ENCODE measurements at regions not wholly inside any gene's neighbourhood (a gene's known extent, or its start where the extent isn't known, plus 50 kb on each side); places are given as distances from the start of the nearest gene placed in this dataset.

GRCh38 chr10:124232686-124233545 is 139.5 kb upstream of the CHST15 start:
- H3K4me3 ChIP-seq = no peak overlapping the region
- intact Hi-C loops (cut with DNase I, micrococcal nuclease) = no loop called here
- DNase-seq (no peak), ATAC-seq (no peak)
- no peaks in the 10 kb centered on the region for H3K36me3 ChIP-seq (ENCODE audit: low read depth)
- H3K4me1 ChIP-seq (ENCODE audit: low read depth) = no peaks in the 10 kb centered on the region
- TF ChIP-seq, protein P1, sequence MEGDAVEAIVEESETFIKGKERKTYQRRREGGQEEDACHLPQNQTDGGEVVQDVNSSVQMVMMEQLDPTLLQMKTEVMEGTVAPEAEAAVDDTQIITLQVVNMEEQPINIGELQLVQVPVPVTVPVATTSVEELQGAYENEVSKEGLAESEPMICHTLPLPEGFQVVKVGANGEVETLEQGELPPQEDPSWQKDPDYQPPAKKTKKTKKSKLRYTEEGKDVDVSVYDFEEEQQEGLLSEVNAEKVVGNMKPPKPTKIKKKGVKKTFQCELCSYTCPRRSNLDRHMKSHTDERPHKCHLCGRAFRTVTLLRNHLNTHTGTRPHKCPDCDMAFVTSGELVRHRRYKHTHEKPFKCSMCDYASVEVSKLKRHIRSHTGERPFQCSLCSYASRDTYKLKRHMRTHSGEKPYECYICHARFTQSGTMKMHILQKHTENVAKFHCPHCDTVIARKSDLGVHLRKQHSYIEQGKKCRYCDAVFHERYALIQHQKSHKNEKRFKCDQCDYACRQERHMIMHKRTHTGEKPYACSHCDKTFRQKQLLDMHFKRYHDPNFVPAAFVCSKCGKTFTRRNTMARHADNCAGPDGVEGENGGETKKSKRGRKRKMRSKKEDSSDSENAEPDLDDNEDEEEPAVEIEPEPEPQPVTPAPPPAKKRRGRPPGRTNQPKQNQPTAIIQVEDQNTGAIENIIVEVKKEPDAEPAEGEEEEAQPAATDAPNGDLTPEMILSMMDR (IDR thresholded peaks at IDR 0.05) = no peak
- peaks cover 2% of the 10 kb centered on the region for H3K9me3 ChIP-seq

GRCh38 chr10:124231168-124232155 is 138.1 kb upstream of the CHST15 start:
- intact Hi-C loops (cut with DNase I, micrococcal nuclease) = no loop called here
- Histone ChIP-seq H3K9me3 (peaks cover 5% of the 10 kb centered on the region), H3K4me3 (no peak overlapping the region), H3K36me3 (ENCODE audit: low read depth) (no peaks in the 10 kb centered on the region), H3K4me1 (ENCODE audit: low read depth) (no peaks in the 10 kb centered on the region)
- ATAC-seq (no peak), DNase-seq (no peak)
- TF ChIP-seq, protein P1 (IDR thresholded peaks at IDR 0.05) = no peak

GRCh38 chr10:124230635-124231167 is 137.3 kb upstream of the CHST15 start:
- Histone ChIP-seq H3K4me1 (ENCODE audit: low read depth) (no peaks in the 10 kb centered on the region), H3K4me3 (no peak overlapping the region), H3K9me3 (peaks cover 5% of the 10 kb centered on the region), H3K36me3 (ENCODE audit: low read depth) (no peaks in the 10 kb centered on the region)
- intact Hi-C loops (cut with DNase I, micrococcal nuclease) = no loop called here
- DNase-seq = no peak
- TF ChIP-seq, protein P1 (IDR thresholded peaks at IDR 0.05) = no peak
- ATAC-seq = no peak

GRCh38 chr10:124229989-124230634 is 136.7 kb upstream of the CHST15 start:
- ATAC-seq (no peak), DNase-seq (no peak)
- H3K4me1 ChIP-seq (ENCODE audit: low read depth) = no peaks in the 10 kb centered on the region
- H3K36me3 ChIP-seq (ENCODE audit: low read depth) = no peaks in the 10 kb centered on the region
- intact Hi-C loops (cut with DNase I, micrococcal nuclease) = no loop called here
- H3K9me3 ChIP-seq = peaks cover 5% of the 10 kb centered on the region
- TF ChIP-seq, protein P1 (IDR thresholded peaks at IDR 0.05) = no peak
- no peak overlapping the region for H3K4me3 ChIP-seq
